H9 (cell line): ENCODE measurements at regions not wholly inside any gene's neighbourhood (a gene's known extent, or its start where the extent isn't known, plus 50 kb on each side); places are given as distances from the start of the nearest gene placed in this dataset.

Source experiments
- DNase-seq: peaks from one replicate; pipeline ENCODE4 v3.0.0-alpha.2; 2017
- H2AFZ ChIP-seq: one replicate; pipeline ENCODE4 v1.6.1; 2013; ENCODE audit warnings: mild to moderate bottlenecking, low read length, control low read depth, moderate library complexity
- H2AK5ac ChIP-seq: 2 replicates; pipeline ENCODE4 v1.6.1; 2013; ENCODE audit warnings: low read length, control low read depth, mixed read lengths; ENCODE audit not compliant: insufficient read length
- H2BK120ac ChIP-seq: one replicate; pipeline ENCODE4 v1.6.1; 2013; ENCODE audit warnings: low read depth, mild to moderate bottlenecking, low read length, control low read depth, inconsistent platforms; ENCODE audit not compliant: poor library complexity, severe bottlenecking
- H2BK12ac ChIP-seq: 2 replicates; pipeline ENCODE4 v1.6.1; 2013; ENCODE audit warnings: low read length, control low read depth, mixed read lengths, low read depth; ENCODE audit not compliant: insufficient read length
- H2BK15ac ChIP-seq: 2 replicates; pipeline ENCODE4 v1.6.1; 2013; ENCODE audit warnings: low read depth, low read length, control low read depth
- H2BK20ac ChIP-seq: one replicate; pipeline ENCODE4 v1.6.1; 2013; ENCODE audit warnings: low read depth, mild to moderate bottlenecking, low read length, control low read depth, inconsistent platforms; ENCODE audit not compliant: poor library complexity, severe bottlenecking
- H2BK5ac ChIP-seq: 2 replicates; pipeline ENCODE4 v1.6.1; 2013; ENCODE audit warnings: low read length, control low read depth, mixed read lengths; ENCODE audit not compliant: insufficient read length
- H3K14ac ChIP-seq: 2 replicates; pipeline ENCODE4 v1.6.1; 2013; ENCODE audit warnings: low read length, control low read depth; ENCODE audit not compliant: insufficient read depth
- H3K18ac ChIP-seq: 2 replicates; pipeline ENCODE4 v1.6.1; 2013; ENCODE audit warnings: low read depth, mild to moderate bottlenecking, mixed read lengths, low read length, control low read depth; ENCODE audit not compliant: insufficient read length
- H3K23ac ChIP-seq: 2 replicates; pipeline ENCODE4 v1.6.1; 2013; ENCODE audit warnings: low read length, control low read depth, mixed read lengths, low read depth; ENCODE audit not compliant: insufficient read length
- H3K23me2 ChIP-seq: 2 replicates; pipeline ENCODE4 v1.6.1; 2013; ENCODE audit warnings: low read depth, mild to moderate bottlenecking, mixed read lengths, low read length, control low read depth; ENCODE audit not compliant: insufficient read length, poor library complexity, severe bottlenecking
- H3K27ac ChIP-seq: 2 replicates; pipeline ENCODE4 v1.5.1; 2013; ENCODE audit warnings: low read length, control low read depth, mixed read lengths, low read depth; ENCODE audit not compliant: insufficient read length
- H3K27me3 ChIP-seq: 2 replicates; pipeline ENCODE4 v1.6.1; 2013; ENCODE audit warnings: low read length, control low read depth, inconsistent platforms; ENCODE audit not compliant: insufficient read depth
- H3K4ac ChIP-seq: 2 replicates; pipeline ENCODE4 v1.6.1; 2013; ENCODE audit warnings: low read depth, mild to moderate bottlenecking, control low read depth, inconsistent platforms, low read length, moderate library complexity
- H3K4me1 ChIP-seq: 2 replicates; pipeline ENCODE4 v1.6.1; 2013; ENCODE audit warnings: low read length, control low read depth, inconsistent platforms; ENCODE audit not compliant: insufficient read depth
- H3K4me2 ChIP-seq: 2 replicates; pipeline ENCODE4 v1.6.1; 2013; ENCODE audit warnings: low read length, control low read depth, mixed read lengths; ENCODE audit not compliant: insufficient read length, insufficient read depth
- H3K56ac ChIP-seq: 2 replicates; pipeline ENCODE4 v1.6.1; 2013; ENCODE audit warnings: low read depth, mild to moderate bottlenecking, mixed read lengths, low read length, control low read depth; ENCODE audit not compliant: insufficient read length
- H3K79me1 ChIP-seq: 2 replicates; pipeline ENCODE4 v1.6.1; 2013; ENCODE audit warnings: low read depth, mild to moderate bottlenecking, moderate library complexity, low read length, control low read depth, inconsistent platforms; ENCODE audit not compliant: insufficient read depth, poor library complexity, severe bottlenecking
- H3K79me2 ChIP-seq: 2 replicates; pipeline ENCODE4 v1.6.1; 2013; ENCODE audit warnings: low read length, control low read depth, inconsistent platforms; ENCODE audit not compliant: insufficient read depth
- H3K9ac ChIP-seq: 2 replicates; pipeline ENCODE4 v1.6.1; 2013; ENCODE audit warnings: low read length, control low read depth, mixed read lengths; ENCODE audit not compliant: insufficient read length; ENCODE audit errors: extremely low read depth
- H3K9me3 ChIP-seq: one replicate; pipeline ENCODE4 v1.6.1; 2013; ENCODE audit warnings: low read depth, low read length, inconsistent platforms; ENCODE audit not compliant: control insufficient read depth
- H3T11ph ChIP-seq: one replicate; pipeline ENCODE4 v1.6.1; 2013; ENCODE audit warnings: mild to moderate bottlenecking, low read length, control low read depth, inconsistent platforms
- H4K20me1 ChIP-seq: one replicate; pipeline ENCODE4 v1.6.1; 2013; ENCODE audit not compliant: control insufficient read depth, insufficient read length, insufficient read depth
- H4K5ac ChIP-seq: 2 replicates; pipeline ENCODE4 v1.6.1; 2013; ENCODE audit warnings: low read depth, mild to moderate bottlenecking, mixed read lengths, low read length, control low read depth; ENCODE audit not compliant: insufficient read length
- H4K8ac ChIP-seq: replicated peaks from 2 replicates; pipeline ENCODE4 v1.6.1; 2013; ENCODE audit warnings: low read length, control low read depth, mixed read lengths, low read depth; ENCODE audit not compliant: insufficient read length
- H4K91ac ChIP-seq: 2 replicates; pipeline ENCODE4 v1.6.1; 2013; ENCODE audit warnings: low read depth, mild to moderate bottlenecking, moderate library complexity, mixed read lengths, low read length, control low read depth; ENCODE audit not compliant: insufficient read length
- H3K27ac Mint-ChIP-seq, 3 experiments: 2 replicates in 2 of 3; 3 replicates in 1 of 3; pipeline ENCODE4 v1.8.0; 2020 to 2021; ENCODE audit warnings: mixed read lengths in 3 of 3, mild to moderate bottlenecking in 1 of 3, moderate library complexity in 1 of 3
- H3K27me3 Mint-ChIP-seq: 2 replicates; pipeline ENCODE4 v1.8.0; 2021; ENCODE audit warnings: low read depth, mild to moderate bottlenecking, moderate library complexity, mixed read lengths
- H3K36me3 Mint-ChIP-seq, 3 experiments: 2 replicates in 2 of 3; 3 replicates in 1 of 3; pipeline ENCODE4 v1.8.0; 2020 to 2021; ENCODE audit warnings: low read depth in 3 of 3, mixed read lengths in 3 of 3; ENCODE audit not compliant: insufficient read depth in 1 of 3
- H3K4me1 Mint-ChIP-seq, 2 experiments: 2 replicates each; pipeline ENCODE4 v1.8.0; 2020; ENCODE audit warnings: mixed read lengths in 2 of 2
- H3K4me3 Mint-ChIP-seq, 2 experiments: 2 replicates in 1 of 2; 3 replicates in 1 of 2; pipeline ENCODE4 v1.8.0; 2020 to 2021; ENCODE audit warnings: mild to moderate bottlenecking in 2 of 2, mixed read lengths in 2 of 2, moderate library complexity in 1 of 2
- H3K9me3 Mint-ChIP-seq, 2 experiments: 2 replicates in 1 of 2; 3 replicates in 1 of 2; pipeline ENCODE4 v1.8.0; 2020; ENCODE audit warnings: mild to moderate bottlenecking in 2 of 2, mixed read lengths in 2 of 2, moderate library complexity in 1 of 2
- WGBS: extraction: QIAGEN DNeasy Blood & Tissue Kit; methylation state at CpG from one replicate; pipeline ENCODE4 v1.1.7; 2013; ENCODE audit warnings: missing lambda C conversion rate, low lambda C conversion rate, mixed read lengths; ENCODE audit not compliant: insufficient read length; ENCODE audit errors: extremely low coverage; 5-methylcytosine and 5-hydroxymethylcytosine counted together
- TF ChIP-seq, protein P1 (sequence below): fragments of 200-600 bp; sonication (generic); conservative IDR thresholded peaks from 3 replicates; pipeline ENCODE4 v1.8.0; 2021; ENCODE audit warnings: antibody characterized with exemption, mild to moderate bottlenecking

DNA sequence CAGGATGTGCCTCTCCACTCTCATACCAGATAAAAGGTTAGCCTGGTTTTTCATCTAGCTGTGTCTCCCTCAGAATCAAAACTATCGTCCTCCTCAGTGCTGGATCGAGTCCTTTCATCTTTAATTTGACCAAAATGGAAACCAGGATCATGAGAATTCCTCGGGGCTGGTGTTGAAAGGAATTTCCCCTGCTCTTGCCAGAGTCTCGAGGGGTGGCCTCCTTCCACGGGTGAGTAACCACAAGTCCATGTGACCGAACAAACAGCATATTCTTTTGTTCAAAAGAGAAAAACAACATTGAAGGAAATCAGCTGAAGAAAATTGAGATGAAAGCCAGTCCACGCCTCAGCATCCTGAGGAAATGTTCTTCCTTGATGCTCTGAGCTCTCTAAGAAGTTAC, 165.9 kb upstream of the CDYL start:
- Histone ChIP-seq H4K5ac (no peak overlapping the region), H2BK12ac (no peak overlapping the region), H2BK120ac (no peak overlapping the region), H3K4ac (no peak overlapping the region), H3T11ph (no peak overlapping the region), H3K9ac (no peak overlapping the region), H3K79me1 (no peaks in the 10 kb centered on the region), H2BK5ac (no peak overlapping the region), H4K20me1 (no peaks in the 10 kb centered on the region), H3K18ac (no peak overlapping the region), H2BK20ac (no peak overlapping the region), H2AFZ (no peak overlapping the region), H4K8ac (no peak overlapping the region), H3K56ac (no peak overlapping the region), H3K4me1 (no peaks in the 10 kb centered on the region), H3K4me2 (no peak overlapping the region), H3K79me2 (no peaks in the 10 kb centered on the region), H3K14ac (no peak overlapping the region), H3K23me2 (no peaks in the 10 kb centered on the region), H4K91ac (no peak overlapping the region), H3K27ac (no peak overlapping the region), H3K9me3 (no peaks in the 10 kb centered on the region), H2BK15ac (no peak overlapping the region), H3K23ac (no peak overlapping the region), H2AK5ac (no peak overlapping the region), H3K27me3 (no peaks in the 10 kb centered on the region)
- H3K9me3 Mint-ChIP-seq, result peaks cover 0 to 5% of the 10 kb centered on the region in 2 experiments; a peak in 3 of 5 replicates
- no peak overlapping the region for H3K27ac Mint-ChIP-seq
- peaks cover 6 to 7% of the 10 kb centered on the region in 2 experiments; a peak in 3 of 4 replicates for H3K4me1 Mint-ChIP-seq
- TF ChIP-seq, protein P1, sequence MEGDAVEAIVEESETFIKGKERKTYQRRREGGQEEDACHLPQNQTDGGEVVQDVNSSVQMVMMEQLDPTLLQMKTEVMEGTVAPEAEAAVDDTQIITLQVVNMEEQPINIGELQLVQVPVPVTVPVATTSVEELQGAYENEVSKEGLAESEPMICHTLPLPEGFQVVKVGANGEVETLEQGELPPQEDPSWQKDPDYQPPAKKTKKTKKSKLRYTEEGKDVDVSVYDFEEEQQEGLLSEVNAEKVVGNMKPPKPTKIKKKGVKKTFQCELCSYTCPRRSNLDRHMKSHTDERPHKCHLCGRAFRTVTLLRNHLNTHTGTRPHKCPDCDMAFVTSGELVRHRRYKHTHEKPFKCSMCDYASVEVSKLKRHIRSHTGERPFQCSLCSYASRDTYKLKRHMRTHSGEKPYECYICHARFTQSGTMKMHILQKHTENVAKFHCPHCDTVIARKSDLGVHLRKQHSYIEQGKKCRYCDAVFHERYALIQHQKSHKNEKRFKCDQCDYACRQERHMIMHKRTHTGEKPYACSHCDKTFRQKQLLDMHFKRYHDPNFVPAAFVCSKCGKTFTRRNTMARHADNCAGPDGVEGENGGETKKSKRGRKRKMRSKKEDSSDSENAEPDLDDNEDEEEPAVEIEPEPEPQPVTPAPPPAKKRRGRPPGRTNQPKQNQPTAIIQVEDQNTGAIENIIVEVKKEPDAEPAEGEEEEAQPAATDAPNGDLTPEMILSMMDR, result no peak
- no peaks in the 10 kb centered on the region; a peak in 4 of 7 replicates for H3K36me3 Mint-ChIP-seq
- no peak overlapping the region for H3K4me3 Mint-ChIP-seq
- no CpG with 5 or more reads among the region's 7 CpGs for WGBS
- H3K27me3 Mint-ChIP-seq, result peaks cover 13% of the 10 kb centered on the region
- no peak for DNase-seq
